ACHN (cell line): ENCODE measurements at regions not wholly inside any gene's neighbourhood (a gene's known extent, or its start where the extent isn't known, plus 50 kb on each side); places are given as distances from the start of the nearest gene placed in this dataset.

Experiments
- DNase-seq: peaks from one replicate; pipeline ENCODE4 v3.0.0-alpha.2; 2015
- in situ Hi-C: cut with HindIII; loops from 2 replicates; pipeline ENCODE4 v1.10.0; 2017; ENCODE audit warnings: low sequenced_read_pairs, low pct_ligation_motif_present, low pct_unique_long_range_greater_than_20kb

DNA sequence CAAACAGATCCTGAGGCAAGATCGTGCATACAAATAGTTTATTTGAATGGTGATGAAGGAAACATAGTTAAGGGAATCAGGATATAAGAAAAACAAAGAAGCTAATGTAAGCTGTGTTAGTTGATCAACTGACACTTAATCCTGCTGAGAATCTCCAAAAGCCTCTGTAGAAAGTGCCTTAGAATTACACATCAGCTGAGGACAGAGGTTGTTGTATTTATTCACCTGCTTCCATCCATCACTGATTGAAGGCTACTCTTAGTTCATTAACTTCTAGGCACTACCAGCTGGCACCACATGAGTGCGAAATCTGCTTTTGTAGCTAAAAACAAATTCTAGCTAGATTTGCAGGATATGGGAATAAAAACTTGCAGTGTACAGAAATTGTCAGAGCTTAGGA lies 1082.0 kb upstream of the CNTN5 start:
- in situ Hi-C loops: no loop called here
- DNase-seq: no peak

GRCh38 chr11:97943493-97943892 lies 1077.3 kb upstream of the CNTN5 start:
- in situ Hi-C loops: no loop called here
- no peak for DNase-seq

DNA sequence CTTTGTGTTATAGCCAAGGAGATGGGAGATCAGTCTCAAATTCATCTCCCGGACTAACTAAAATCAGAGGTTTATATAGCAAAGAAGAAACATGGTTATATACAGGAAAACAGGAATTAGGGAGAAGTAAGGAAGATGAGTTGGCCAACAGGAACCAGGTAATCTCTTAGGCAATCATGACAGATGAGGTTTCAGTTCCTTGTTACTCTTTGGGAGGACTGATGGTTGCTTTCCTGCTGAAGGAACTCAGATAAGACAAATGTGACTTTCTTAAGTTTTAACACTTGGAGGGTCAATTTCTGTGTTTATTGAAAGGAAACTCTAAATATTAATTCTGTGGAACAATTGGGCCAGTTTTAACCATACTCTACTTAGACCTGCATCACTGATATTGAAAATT lies 1072.0 kb upstream of the CNTN5 start:
- in situ Hi-C loops: no loop called here
- DNase-seq: no peak

DNA sequence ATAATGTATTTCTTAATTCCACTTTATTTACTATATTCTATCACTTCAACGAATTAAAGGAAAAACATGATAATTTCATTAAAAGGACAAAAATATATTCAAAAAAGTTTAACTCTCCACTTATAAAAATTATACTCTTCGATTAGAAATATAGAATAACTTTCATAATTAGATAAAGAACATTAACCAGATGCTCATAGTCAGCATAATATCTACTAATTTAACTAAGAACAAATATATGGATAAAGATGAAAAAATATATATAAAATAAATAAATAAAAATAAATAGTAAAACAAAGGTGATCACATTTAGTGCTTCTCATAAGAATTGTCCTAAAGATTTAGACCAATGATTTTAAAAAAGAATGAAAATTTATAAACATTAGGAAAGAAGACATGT lies 1065.2 kb upstream of the CNTN5 start:
- in situ Hi-C loops: no loop called here
- DNase-seq: no peak

DNA sequence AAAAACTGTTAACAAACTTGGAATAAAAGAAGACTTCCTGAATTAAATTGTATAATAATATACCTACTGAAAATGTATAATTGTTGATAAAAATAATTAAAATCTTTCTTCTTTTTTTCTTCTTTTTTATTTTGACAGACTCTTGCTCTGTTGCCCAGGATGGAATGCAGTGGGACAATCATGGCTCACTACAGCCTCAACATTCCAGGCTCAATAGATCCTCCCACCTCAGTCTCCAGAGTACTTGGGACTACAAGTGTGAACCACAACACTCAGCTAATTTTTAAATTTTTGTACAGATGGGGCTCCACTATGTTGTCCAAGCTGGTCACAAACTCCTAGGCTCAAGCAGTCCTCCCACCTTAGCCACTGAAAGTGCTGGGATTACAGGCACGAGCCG lies 1063.8 kb upstream of the CNTN5 start:
- no peak for DNase-seq
- in situ Hi-C loops: no loop called here

- in situ Hi-C loops: no loop called here
- DNase-seq: no peak
These were observed 1059.3 kb upstream of the CNTN5 start for GRCh38 chr11:97961431-97961830.

DNA sequence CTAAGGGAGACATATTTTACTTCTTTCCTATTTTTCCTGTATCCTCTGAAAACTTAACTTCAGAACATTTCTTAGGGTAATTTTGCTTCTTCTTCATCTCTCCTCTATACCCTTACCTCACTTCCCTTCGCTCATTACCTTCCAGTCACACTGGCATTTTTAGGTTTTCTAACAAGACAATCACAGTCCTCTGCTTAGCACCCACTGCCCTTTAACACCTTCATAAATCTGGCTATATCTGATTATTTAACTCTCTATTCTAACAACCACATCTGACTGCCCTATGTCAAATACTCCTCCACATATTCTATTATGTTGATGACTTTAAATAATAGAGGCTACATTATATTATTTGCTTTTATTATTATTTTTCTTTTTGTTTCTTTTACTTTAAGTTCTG lies 1058.0 kb upstream of the CNTN5 start:
- DNase-seq: no peak
- in situ Hi-C loops: no loop called here

GRCh38 chr11:97963528-97964331 lies 1057.0 kb upstream of the CNTN5 start:
- no peak for DNase-seq

DNA sequence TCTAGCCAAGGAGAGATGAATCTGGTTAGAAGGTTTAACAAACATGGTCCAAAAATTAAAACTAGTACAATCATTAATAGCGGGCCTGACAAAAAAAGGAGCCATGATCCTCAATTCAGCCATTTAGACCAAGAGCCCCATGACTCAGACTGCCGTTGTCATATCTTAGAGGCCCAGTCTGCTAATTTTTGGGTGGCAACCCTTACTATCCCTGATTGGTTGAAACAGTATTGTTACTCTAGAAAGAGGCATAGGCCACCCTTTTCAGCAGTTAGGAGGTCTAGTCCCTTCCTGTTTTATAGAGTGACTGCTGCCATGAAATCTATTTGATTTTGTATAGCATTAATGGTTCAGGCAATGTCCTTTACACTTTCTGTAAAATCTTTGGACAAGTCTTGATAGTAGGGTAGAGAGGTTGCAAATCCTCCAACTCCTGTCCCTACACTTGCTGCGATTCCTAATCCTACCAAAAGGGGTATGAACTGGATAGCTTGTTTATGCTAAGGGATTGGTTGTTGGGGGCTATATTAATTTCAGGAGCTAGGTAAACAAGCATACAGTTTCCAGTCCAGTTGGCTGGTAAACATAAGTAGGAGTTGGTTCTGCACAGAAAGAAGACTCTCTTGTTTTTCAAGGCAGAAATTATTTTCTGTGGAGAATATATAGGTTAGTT lies 1056.3 kb upstream of the CNTN5 start:
- in situ Hi-C loops: no loop called here

More at GRCh38 chr11:97963528-97964331, 1057.0 kb upstream of the CNTN5 start:
- in situ Hi-C loops: no loop called here

GRCh38 chr11:97965849-97966646 lies 1054.7 kb upstream of the CNTN5 start:
- peak; percentile 33 for DNase-seq
- in situ Hi-C loops: no loop called here

More for the DNA sequence above, 1056.3 kb upstream of the CNTN5 start:
- DNase-seq: no peak

DNA sequence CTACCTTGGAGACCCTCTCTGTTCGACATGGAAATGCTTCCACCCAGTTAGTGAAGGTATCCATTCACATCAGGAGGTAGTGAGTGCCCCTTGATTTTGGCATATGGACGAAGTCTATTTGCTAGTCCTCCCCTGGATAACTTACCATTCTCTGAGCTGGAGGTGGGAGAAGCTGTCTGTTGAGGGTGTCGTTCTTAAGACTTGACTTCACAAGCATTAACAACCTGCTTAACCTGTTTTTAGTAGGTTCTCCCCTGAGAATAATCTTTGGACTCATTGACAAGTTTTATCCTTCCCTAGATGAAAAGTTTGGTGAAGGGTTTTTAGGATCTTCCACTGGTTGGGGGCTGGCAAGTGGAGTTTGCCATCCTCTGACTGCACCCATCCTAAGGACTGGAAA lies 1053.8 kb upstream of the CNTN5 start:
- no peak for DNase-seq
- in situ Hi-C loops: no loop called here

- in situ Hi-C loops: no loop called here
These were observed 1052.7 kb upstream of the CNTN5 start for GRCh38 chr11:97968071-97968470.

GRCh38 chr11:97972731-97973130 lies 1048.0 kb upstream of the CNTN5 start:
- in situ Hi-C loops: no loop called here

More at GRCh38 chr11:97968071-97968470, 1052.7 kb upstream of the CNTN5 start:
- DNase-seq: no peak

DNA sequence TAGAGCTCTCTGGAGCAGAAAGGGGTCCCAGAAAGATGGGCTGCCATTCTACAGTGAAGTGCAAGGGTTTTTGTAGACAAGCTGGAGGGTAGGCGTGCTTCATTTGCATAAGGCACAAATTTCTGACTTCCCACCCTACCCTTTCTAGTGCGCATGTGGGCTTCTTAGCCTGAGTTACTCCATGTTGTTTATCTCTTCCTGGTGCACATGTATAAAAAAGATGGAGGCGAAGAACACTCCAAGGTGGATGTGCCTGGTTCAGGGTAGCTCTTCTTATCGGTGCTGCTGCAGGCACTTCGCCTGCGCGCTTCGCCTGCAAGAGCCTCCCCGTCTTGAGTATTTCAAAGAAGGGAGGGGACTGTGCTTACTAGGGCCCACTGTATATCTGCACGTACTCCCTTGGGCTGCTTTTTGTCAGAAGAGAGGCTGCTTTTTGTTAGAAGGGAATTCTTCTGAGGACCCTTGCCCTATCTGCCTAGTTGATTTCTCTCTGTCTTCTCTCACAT lies 1047.3 kb upstream of the CNTN5 start:
- DNase-seq: no peak
- in situ Hi-C loops: no loop called here

More at GRCh38 chr11:97972731-97973130, 1048.0 kb upstream of the CNTN5 start:
- no peak for DNase-seq

- in situ Hi-C loops: no loop called here
- DNase-seq: no peak
These were observed 1045.8 kb upstream of the CNTN5 start for GRCh38 chr11:97974798-97975498.

DNA sequence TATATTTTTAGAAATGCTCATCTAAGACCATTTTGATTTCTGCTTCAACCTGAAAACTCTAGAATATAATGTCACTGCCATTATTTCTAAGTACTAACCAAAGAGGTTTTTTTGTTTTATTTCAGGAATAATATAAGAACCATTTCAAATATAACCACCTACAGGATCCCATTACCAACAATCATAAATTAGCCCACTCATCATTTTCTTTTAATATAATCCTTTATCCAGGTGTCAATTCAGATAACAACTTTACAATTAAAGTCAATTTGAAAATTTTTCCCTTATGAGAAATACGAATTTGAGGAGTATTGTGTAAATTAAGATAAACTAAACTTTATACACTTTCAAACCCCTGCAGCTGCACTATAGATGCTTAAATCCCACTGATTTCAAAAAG lies 1043.0 kb upstream of the CNTN5 start:
- in situ Hi-C loops: no loop called here

GRCh38 chr11:97979741-97980140 lies 1041.0 kb upstream of the CNTN5 start:
- in situ Hi-C loops: no loop called here
- DNase-seq: no peak

More for the DNA sequence above, 1043.0 kb upstream of the CNTN5 start:
- DNase-seq: no peak

DNA sequence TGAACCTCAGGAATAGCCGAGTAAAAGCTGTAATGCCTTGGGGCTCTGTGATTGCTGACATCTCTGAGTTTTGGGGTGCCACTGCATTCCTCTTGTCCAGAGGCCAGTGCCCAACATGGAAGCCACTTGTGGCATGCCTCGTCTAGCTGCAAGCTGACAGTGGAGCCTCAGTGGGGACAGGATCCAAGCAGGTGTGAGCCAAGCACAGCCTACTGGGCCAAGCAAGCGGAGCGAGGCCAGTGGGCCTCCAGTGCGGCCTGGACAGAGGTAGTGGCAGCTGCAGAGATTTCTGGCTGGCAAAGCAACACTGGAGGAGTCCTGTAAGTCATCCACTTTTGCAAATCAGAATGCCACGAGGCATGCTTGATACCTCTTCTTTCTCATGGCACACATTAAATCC lies 1038.2 kb upstream of the CNTN5 start:
- DNase-seq: no peak
- in situ Hi-C loops: no loop called here
